Mucosa of descending colon (tissue), 3 donors: ENCODE measurements at regions not wholly inside any gene's neighbourhood (a gene's known extent, or its start where the extent isn't known, plus 50 kb on each side); places are given as distances from the start of the nearest gene placed in this dataset.

Experiments used
- ATAC-seq: fragments of 200-7000 bp; cut with Tn5 transposase; one replicate; pipeline ENCODE4 v1.9.1; 2020; ENCODE audit warnings: mild to moderate bottlenecking, moderate library complexity
- DNase-seq, 3 donors: peaks; one replicate each; pipeline ENCODE4 v3.0.0-alpha.2; 2020
- H3K36me3 ChIP-seq: fragments of 200-600 bp; one replicate; pipeline ENCODE4 v1.8.0; 2021; ENCODE audit warnings: low read depth, mild to moderate bottlenecking
- H3K4me1 ChIP-seq: fragments of 200-600 bp; one replicate; pipeline ENCODE4 v1.8.0; 2021; ENCODE audit warnings: low read depth, mild to moderate bottlenecking
- H3K4me3 ChIP-seq: fragments of 200-600 bp; one replicate; pipeline ENCODE4 v1.8.0; 2021; ENCODE audit warnings: mild to moderate bottlenecking
- H3K9me3 ChIP-seq: fragments of 200-600 bp; one replicate; pipeline ENCODE4 v1.8.0; 2021; ENCODE audit warnings: mild to moderate bottlenecking
- CTCF ChIP-seq: fragments of 200-600 bp; IDR thresholded peaks from one replicate; pipeline ENCODE4 v1.8.0; 2022; ENCODE audit warnings: antibody characterized with exemption, mild to moderate bottlenecking
- intact Hi-C, 2 donors: fragments of 100-400 bp; cut with DNase I in 1 of 2; cut with micrococcal nuclease in 1 of 2; formaldehyde crosslinking; loops; one replicate each; pipeline versions ENCODE4 v1.11.0 to v1.11.1; 2022; cut with DNase I, micrococcal nuclease
- donor health status: DM: no; HTN: no; CAD: no; lungs with moderate emphysema.
- donor health status: DM: no; HTN: no; CAD: no.
- donor health status: DM: no; HTN: yes; CAD: no.

DNA sequence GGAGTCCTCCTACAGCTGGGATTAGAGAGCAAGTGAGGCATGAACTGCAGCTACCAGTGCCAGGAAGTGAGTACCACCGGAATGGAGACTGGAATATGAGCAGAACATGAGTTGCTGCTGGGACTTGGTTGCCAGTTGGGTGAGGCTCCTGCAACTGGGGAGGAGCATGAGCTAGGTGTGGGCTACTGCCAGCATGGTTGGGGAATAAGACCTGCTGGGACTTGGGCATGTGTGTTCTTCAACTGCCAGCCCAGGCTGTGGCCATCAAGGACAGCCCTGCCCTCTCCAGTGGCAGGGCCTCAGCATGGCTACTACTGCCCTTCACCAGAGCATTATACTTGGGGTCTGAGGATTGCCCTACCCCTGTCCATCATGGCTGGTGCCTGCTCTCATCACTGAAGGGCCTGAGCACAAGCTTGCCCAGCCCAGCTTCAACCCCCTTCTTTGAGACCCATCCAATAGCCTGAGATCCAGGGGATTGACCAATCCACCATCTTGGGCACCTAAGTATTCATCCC, 665.0 kb downstream of the ELAVL2 start:
- Histone ChIP-seq H3K4me1 (no peaks in the 10 kb centered on the region), H3K4me3 (no peak overlapping the region), H3K9me3 (no peaks in the 10 kb centered on the region), H3K36me3 (no peaks in the 10 kb centered on the region)
- DNase-seq (no peak), ATAC-seq (no peak)
- no peak for TF ChIP-seq CTCF
- intact Hi-C loops = no loop called here

DNA sequence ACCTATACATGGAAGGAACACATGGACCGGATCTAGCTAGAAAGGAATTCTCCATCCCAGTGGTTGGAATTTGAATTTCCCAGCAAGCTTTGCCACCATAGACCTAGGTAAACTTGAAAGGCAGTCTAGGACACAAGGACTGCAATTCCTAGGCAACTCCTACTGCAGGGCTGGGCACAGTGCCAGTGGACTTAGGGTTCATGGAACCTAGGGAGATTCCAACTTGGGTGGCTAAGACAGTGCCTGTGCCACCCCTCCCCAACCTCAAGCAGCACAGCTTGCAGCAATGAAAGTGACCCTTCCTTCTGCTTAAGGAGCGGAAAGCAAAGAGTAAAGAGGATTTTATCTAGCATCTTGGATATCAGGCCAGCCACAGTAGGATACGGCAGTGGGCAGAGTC, 663.3 kb downstream of the ELAVL2 start:
- H3K4me1 ChIP-seq = no peaks in the 10 kb centered on the region
- DNase-seq (no peak), ATAC-seq (no peak)
- H3K9me3 ChIP-seq = no peaks in the 10 kb centered on the region
- intact Hi-C loops = no loop called here
- TF ChIP-seq CTCF = no peak
- H3K36me3 ChIP-seq = no peaks in the 10 kb centered on the region
- H3K4me3 ChIP-seq = no peak overlapping the region

DNA sequence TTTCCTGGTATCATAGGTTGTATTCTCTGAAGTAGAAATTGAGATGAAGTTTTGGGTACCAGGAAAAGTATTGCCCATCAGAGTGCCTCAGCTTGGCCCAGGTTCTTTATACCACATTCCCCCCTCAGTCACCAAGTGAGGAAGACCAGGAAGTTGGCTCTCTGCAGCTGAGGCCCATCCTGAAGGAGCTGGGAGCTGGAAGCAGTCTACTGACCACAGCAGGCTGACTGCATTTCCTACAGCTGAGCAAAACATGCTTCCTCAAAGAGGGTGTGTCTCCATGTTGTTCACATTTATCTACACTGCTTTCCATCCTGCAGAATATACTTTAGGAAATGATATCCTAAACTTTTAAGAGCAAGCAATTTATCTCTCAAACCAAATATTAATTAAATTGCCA, 654.6 kb downstream of the ELAVL2 start:
- no peaks in the 10 kb centered on the region for H3K4me1 ChIP-seq
- intact Hi-C loops = no loop called here
- no peaks in the 10 kb centered on the region for H3K9me3 ChIP-seq
- ATAC-seq = no peak
- no peak overlapping the region for H3K4me3 ChIP-seq
- TF ChIP-seq CTCF = no peak
- no peak for DNase-seq
- H3K36me3 ChIP-seq = no peaks in the 10 kb centered on the region

- no peaks in the 10 kb centered on the region for H3K4me1 ChIP-seq
- intact Hi-C loops = no loop called here
- no peak for ATAC-seq
- DNase-seq = no peak
- no peaks in the 10 kb centered on the region for H3K9me3 ChIP-seq
- TF ChIP-seq CTCF = no peak
- H3K4me3 ChIP-seq = no peak overlapping the region
- H3K36me3 ChIP-seq = no peaks in the 10 kb centered on the region
Measured at GRCh38 chr9:23172206-23172605, 653.8 kb downstream of the ELAVL2 start.

DNA sequence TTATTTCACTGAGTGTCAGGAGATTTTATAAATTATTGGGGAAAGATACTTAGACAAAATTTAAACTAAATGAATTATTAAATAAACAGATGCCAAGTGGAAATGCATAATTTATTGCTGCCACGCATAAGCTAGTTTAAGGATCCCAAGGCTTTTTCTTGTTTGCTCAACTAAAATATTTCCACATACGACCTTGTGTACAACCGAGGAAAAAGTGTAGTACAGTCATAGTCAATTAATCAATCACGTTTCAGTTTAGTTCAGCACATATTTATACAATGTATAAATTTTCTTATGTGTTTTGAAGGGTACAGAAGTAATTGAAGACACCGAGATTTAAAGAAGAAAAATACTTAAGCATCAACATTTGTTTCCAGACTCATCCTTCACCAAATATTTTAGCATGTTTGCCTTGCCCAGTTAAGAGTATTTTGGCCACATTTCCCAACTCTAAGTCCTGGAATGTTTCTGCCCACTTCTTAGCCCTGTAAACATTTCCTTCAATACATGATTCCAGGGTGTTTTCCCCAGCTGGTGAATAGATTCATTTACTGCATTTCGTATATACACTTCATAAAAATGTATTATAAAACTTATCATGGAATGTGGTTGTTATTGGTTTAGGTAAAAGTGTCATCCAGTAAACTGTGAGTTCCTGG, 652.9 kb downstream of the ELAVL2 start:
- DNase-seq = no peak
- no peaks in the 10 kb centered on the region for H3K9me3 ChIP-seq
- H3K36me3 ChIP-seq = no peaks in the 10 kb centered on the region
- no peak overlapping the region for H3K4me3 ChIP-seq
- intact Hi-C loops = no loop called here
- ATAC-seq = no peak
- no peaks in the 10 kb centered on the region for H3K4me1 ChIP-seq
- no peak for TF ChIP-seq CTCF

DNA sequence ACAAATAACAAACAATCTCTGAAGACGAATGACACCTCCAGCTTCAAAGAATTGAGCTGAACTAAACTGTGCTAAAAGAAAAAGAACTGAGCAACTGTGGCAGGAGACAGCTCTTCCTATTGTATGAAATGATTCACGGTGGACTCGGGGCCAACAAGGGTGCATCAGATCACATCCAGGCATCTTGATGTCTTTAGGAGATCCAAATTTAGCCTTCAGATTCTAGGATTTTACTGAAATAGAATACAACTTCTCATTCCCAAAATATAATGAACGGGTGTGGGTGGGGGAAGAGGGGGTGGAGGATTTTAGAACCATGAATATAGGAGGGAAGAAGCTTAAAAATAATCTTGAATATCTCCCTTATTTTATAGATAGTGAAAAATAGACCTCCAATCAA, 631.8 kb downstream of the ELAVL2 start:
- Histone ChIP-seq H3K9me3 (no peaks in the 10 kb centered on the region), H3K4me1 (no peaks in the 10 kb centered on the region), H3K4me3 (no peak overlapping the region), H3K36me3 (no peaks in the 10 kb centered on the region)
- intact Hi-C loops = no loop called here
- TF ChIP-seq CTCF = no peak
- DNase-seq (no peak), ATAC-seq (no peak)
